WERI-Rb-1 (cell line): ENCODE measurements at regions not wholly inside any gene's neighbourhood (a gene's known extent, or its start where the extent isn't known, plus 50 kb on each side); places are given as distances from the start of the nearest gene placed in this dataset.
A peak's percentile ranks its signal among the peaks of the same experiment; 100 is the strongest.

Experiments used
- DNase-seq: peaks from one replicate; pipeline ENCODE4 v3.0.0-alpha.2; 2020
- H3K27ac ChIP-seq: fragments of 250-450 bp; sonication (Bioruptor Pico); 2 replicates; pipeline ENCODE4 v1.5.1; 2020; ENCODE audit warnings: mild to moderate bottlenecking, moderate library complexity
- H3K27me3 ChIP-seq: fragments of 250-450 bp; sonication (Bioruptor Pico); 2 replicates; pipeline ENCODE4 v1.5.1; 2021; ENCODE audit warnings: mild to moderate bottlenecking, low read depth, moderate library complexity; ENCODE audit not compliant: insufficient read depth, severe bottlenecking
- H3K36me3 ChIP-seq: fragments of 250-450 bp; sonication (Bioruptor Pico); 2 replicates; pipeline ENCODE4 v1.5.1; 2020; ENCODE audit warnings: mild to moderate bottlenecking, moderate library complexity
- H3K4me3 ChIP-seq: 2 replicates; pipeline ENCODE4 v1.5.1; 2011; ENCODE audit warnings: low read depth, mild to moderate bottlenecking, control low read depth, low read length
- H3K9me3 ChIP-seq: fragments of 250-450 bp; sonication (Bioruptor Pico); 2 replicates; pipeline ENCODE4 v1.5.1; 2021; ENCODE audit warnings: mild to moderate bottlenecking, moderate library complexity; ENCODE audit not compliant: severe bottlenecking
- TF ChIP-seq, protein P1 (sequence below): IDR thresholded peaks from 2 replicates; pipeline ENCODE4 v1.5.1; 2011; ENCODE audit warnings: low read depth, mild to moderate bottlenecking, control low read depth, inconsistent platforms, low read length

DNA sequence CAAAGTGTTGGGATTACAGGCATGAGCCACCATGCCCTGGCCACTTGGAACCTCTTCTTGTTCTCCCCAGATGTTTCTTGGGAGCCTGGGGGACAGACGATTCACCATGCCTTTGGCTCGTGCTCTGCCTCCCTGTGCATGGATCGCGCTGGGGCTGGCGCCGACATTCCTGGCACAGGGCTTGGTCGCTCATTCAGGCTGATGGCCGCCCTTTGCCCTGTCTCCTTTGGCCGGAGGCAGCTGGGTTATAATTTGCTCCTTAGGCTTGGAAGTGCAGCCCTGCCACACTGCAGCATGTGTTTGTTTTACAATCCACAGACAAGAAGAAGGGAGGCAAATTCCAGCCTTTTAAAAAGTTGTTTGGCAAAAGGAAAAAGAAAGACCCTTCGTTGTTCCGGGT is 115.3 kb downstream of the AASDH start:
- Histone ChIP-seq H3K4me3 (no peak overlapping the region), H3K27me3 (no peaks in the 10 kb centered on the region), H3K9me3 (no peaks in the 10 kb centered on the region), H3K36me3 (peaks cover 22% of the 10 kb centered on the region), H3K27ac (no peak overlapping the region)
- TF ChIP-seq, protein P1, sequence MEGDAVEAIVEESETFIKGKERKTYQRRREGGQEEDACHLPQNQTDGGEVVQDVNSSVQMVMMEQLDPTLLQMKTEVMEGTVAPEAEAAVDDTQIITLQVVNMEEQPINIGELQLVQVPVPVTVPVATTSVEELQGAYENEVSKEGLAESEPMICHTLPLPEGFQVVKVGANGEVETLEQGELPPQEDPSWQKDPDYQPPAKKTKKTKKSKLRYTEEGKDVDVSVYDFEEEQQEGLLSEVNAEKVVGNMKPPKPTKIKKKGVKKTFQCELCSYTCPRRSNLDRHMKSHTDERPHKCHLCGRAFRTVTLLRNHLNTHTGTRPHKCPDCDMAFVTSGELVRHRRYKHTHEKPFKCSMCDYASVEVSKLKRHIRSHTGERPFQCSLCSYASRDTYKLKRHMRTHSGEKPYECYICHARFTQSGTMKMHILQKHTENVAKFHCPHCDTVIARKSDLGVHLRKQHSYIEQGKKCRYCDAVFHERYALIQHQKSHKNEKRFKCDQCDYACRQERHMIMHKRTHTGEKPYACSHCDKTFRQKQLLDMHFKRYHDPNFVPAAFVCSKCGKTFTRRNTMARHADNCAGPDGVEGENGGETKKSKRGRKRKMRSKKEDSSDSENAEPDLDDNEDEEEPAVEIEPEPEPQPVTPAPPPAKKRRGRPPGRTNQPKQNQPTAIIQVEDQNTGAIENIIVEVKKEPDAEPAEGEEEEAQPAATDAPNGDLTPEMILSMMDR = no peak
- DNase-seq = no peak

DNA sequence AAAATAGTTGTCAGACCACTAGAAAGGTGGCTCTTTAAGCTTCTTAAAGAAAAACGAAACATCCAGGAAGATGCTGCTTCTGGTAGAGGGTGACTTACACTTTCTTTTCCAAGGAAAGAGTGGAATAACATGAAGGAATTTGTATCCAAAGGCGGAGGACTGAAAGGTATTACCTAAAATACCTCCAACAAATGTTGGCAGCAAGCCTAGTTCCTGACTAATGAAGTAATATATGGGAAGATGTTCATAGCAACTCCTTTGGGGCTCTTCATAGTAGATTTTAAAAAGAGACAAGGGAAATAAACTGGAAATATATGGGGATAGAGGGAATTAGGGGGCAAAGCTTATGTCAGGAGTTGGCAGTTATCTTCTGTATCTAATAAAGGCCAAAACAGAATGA is 116.2 kb downstream of the AASDH start:
- H3K4me3 ChIP-seq = no peak overlapping the region
- no peaks in the 10 kb centered on the region for H3K27me3 ChIP-seq
- TF ChIP-seq, protein P1 = no peak
- DNase-seq = no peak
- no peak overlapping the region for H3K27ac ChIP-seq
- no peaks in the 10 kb centered on the region for H3K9me3 ChIP-seq
- peaks cover 22% of the 10 kb centered on the region for H3K36me3 ChIP-seq

DNA sequence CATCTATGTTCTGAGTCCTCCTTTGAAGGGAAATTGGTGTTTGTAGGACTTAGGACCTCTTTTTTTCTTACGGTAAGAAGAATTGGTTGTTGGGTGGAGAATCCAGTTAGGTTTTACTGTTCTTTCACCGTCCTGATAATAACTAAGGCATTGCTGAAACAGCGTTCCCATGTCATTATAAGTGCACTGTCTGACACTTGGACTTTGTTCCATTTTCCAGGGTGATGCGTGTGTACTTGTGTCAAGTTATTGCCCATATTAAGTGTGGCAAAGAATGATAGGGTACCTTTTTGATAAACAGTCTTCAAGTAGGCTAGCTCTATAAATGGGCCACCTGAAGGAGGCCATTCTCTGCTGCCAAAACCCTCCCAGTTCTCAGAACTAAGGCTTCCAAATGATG is 119.7 kb downstream of the AASDH start:
- H3K27ac ChIP-seq = no peak overlapping the region
- TF ChIP-seq, protein P1 = no peak
- no peak for DNase-seq
- no peak overlapping the region for H3K4me3 ChIP-seq
- no peaks in the 10 kb centered on the region for H3K9me3 ChIP-seq
- no peaks in the 10 kb centered on the region; the same call in 1 of the 2 replicates for H3K36me3 ChIP-seq
- no peaks in the 10 kb centered on the region for H3K27me3 ChIP-seq

DNA sequence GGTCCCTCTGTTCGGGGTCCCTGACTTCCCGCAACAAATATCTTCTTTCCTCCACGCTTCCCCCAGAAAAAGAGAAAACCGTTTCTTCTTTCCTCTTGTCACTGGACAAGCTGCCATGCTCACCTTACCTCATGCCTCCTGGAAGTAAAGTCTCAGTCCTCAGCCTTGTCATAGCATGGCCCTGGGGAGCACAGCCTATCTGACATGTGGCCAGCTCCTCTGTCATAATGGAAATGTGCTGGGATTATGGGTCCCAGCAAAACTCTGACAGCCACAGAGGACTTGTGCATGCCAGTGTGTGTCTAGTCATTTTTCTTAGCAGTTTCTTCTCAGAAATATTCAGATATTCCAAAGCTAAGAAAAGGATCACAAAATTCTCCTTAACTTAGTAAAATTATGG is 122.4 kb downstream of the AASDH start:
- Histone ChIP-seq H3K36me3 (no peaks in the 10 kb centered on the region), H3K27ac (peak overlapping the region; percentile 62), H3K9me3 (no peaks in the 10 kb centered on the region), H3K4me3 (no peak overlapping the region), H3K27me3 (no peaks in the 10 kb centered on the region)
- DNase-seq = peak; percentile 56
- TF ChIP-seq, protein P1 = no peak

DNA sequence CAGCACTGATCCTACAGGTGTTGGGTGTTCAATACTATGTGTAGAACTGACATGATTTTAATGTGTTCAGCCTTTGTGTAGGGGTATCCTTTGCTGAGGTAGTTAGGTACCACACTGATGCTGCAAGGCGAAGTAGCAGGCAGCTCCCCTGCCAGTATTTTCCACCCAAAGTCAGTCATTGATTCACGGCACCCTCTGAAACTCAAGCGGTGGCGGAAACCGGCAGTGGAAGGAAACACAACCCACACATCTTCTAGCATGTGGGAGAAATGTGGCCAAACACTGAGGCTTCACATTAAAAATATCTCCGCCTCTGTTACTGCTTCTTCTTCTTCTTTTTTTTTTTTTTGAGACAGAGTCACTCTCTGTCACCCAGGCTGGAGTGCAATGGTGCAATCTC is 126.3 kb downstream of the AASDH start:
- no peak overlapping the region for H3K27ac ChIP-seq
- no peaks in the 10 kb centered on the region for H3K9me3 ChIP-seq
- peaks cover 6% of the 10 kb centered on the region for H3K36me3 ChIP-seq
- no peaks in the 10 kb centered on the region for H3K27me3 ChIP-seq
- no peak for DNase-seq
- H3K4me3 ChIP-seq = no peak overlapping the region
- TF ChIP-seq, protein P1 = no peak

DNA sequence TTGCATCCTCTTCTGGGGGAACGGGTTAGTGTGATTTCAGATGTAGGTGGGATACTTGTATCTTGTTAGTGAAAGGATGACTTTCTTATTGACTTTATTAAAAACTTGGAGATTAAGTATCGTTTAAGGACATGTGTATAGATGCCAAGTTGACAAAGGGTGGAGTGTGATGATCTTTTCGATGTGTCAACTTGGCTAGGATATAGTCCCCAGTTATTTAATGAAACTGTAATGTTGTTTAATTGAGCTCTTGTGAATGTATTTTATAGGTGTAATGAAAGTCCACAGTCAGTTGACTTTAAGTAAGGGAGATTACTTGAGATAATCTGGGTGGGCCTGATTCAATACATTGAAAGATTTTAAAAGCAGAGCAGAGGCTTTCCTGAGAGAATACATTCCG is 127.0 kb downstream of the AASDH start:
- DNase-seq = no peak
- Histone ChIP-seq H3K27me3 (no peaks in the 10 kb centered on the region), H3K36me3 (peaks cover 9% of the 10 kb centered on the region), H3K9me3 (no peaks in the 10 kb centered on the region), H3K27ac (no peak overlapping the region), H3K4me3 (no peak overlapping the region)
- TF ChIP-seq, protein P1 = no peak
